Smooth muscle cell (in vitro differentiated cells): ENCODE measurements at regions not wholly inside any gene's neighbourhood (a gene's known extent, or its start where the extent isn't known, plus 50 kb on each side); places are given as distances from the start of the nearest gene placed in this dataset.

Experiments
- DNase-seq: peaks from one replicate; lab custom pipeline; 2025; ENCODE audit not compliant: unreplicated experiment; lab: John Stamatoyannopoulos, UW
- H2AFZ ChIP-seq: fragments of 200-600 bp; sonication (generic); 2 replicates; pipeline ENCODE4 v1.6.0; 2016; ENCODE audit warnings: antibody characterized with exemption, low read depth, mild to moderate bottlenecking
- H3F3A ChIP-seq: fragments of 200-600 bp; sonication (generic); 2 replicates; pipeline ENCODE4 v1.6.0; 2017; ENCODE audit warnings: antibody characterized with exemption, low read depth
- H3K27ac ChIP-seq: fragments of 200-600 bp; sonication (generic); 2 replicates; pipeline ENCODE4 v1.5.1; 2016; ENCODE audit warnings: low read depth, mild to moderate bottlenecking
- H3K27me3 ChIP-seq: fragments of 200-600 bp; sonication (generic); 2 replicates; pipeline ENCODE4 v1.6.1; 2016; ENCODE audit warnings: low read depth, mild to moderate bottlenecking
- H3K36me3 ChIP-seq: fragments of 200-600 bp; sonication (generic); 2 replicates; pipeline ENCODE4 v1.5.1; 2016; ENCODE audit warnings: low read depth
- H3K4me1 ChIP-seq: fragments of 200-600 bp; sonication (generic); 2 replicates; pipeline ENCODE4 v1.5.1; 2016; ENCODE audit warnings: low read depth
- H3K4me2 ChIP-seq: fragments of 200-600 bp; sonication (generic); 2 replicates; pipeline ENCODE4 v1.6.0; 2016; ENCODE audit warnings: mild to moderate bottlenecking
- H3K4me3 ChIP-seq: fragments of 200-600 bp; sonication (generic); 2 replicates; pipeline ENCODE4 v1.5.1; 2016; ENCODE audit warnings: mild to moderate bottlenecking
- H3K79me2 ChIP-seq: fragments of 200-600 bp; sonication (generic); 2 replicates; pipeline ENCODE4 v1.6.0; 2016; ENCODE audit warnings: low read depth, mild to moderate bottlenecking
- H3K9ac ChIP-seq: fragments of 200-600 bp; sonication (generic); 2 replicates; pipeline ENCODE4 v1.6.0; 2016; ENCODE audit warnings: low read depth
- H3K9me3 ChIP-seq: fragments of 200-600 bp; sonication (generic); replicated peaks from 2 replicates; pipeline ENCODE4 v1.5.1; 2016; ENCODE audit warnings: low read depth
- H4K20me1 ChIP-seq: fragments of 200-600 bp; sonication (generic); 2 replicates; pipeline ENCODE4 v1.6.0; 2016; ENCODE audit warnings: low read depth
- WGBS: methylation state at CpG from one replicate; pipeline ENCODE4 v1.1.7; 2016; ENCODE audit warnings: low lambda C conversion rate; 5-methylcytosine and 5-hydroxymethylcytosine counted together
- TF ChIP-seq, protein P1 (sequence below): fragments of 200-600 bp; sonication (generic); IDR thresholded peaks from 2 replicates; pipeline ENCODE4 v1.5.1; 2017; ENCODE audit warnings: borderline replicate concordance, mild to moderate bottlenecking, antibody characterized with exemption; ENCODE audit not compliant: insufficient read depth, poor library complexity, severe bottlenecking

DNA sequence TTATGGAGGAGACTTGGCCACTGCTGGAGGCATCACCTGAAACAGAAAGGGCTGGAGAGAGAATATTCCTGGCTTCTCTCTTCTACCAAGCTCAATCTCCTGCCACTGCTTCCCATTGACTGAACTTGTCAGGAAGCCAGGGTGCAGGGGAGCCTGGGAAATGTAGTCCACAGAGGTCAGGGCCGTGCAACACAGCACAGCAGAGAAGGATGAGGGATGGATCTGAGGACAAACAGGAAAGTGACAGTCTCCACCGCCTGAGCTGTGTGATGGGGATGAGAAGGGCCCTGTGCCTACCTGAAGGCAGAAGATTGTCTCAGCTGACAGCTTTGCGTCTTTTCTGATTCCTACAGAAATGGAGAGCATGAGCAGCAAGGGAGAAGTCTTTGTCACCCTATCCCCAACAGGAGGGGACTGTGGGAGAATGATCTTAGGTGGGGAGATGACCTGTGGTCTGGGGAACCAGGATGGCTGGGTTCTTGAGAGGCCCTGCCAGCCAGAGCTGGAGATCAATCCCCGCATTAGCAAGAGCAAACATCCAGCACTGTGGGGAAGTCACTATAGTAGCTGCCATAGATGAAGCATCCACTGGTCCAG lies 114.2 kb downstream of the SNX5 start:
- 61% methylated on average over 4 of the region's 4 CpGs for WGBS
- no peaks in the 10 kb centered on the region for H3K4me1 ChIP-seq
- peak overlapping the region; percentile 64 for H2AFZ ChIP-seq
- no peaks in the 10 kb centered on the region for H4K20me1 ChIP-seq
- H3K4me3 ChIP-seq, result no peak overlapping the region
- no peaks in the 10 kb centered on the region for H3K79me2 ChIP-seq
- TF ChIP-seq, protein P1, sequence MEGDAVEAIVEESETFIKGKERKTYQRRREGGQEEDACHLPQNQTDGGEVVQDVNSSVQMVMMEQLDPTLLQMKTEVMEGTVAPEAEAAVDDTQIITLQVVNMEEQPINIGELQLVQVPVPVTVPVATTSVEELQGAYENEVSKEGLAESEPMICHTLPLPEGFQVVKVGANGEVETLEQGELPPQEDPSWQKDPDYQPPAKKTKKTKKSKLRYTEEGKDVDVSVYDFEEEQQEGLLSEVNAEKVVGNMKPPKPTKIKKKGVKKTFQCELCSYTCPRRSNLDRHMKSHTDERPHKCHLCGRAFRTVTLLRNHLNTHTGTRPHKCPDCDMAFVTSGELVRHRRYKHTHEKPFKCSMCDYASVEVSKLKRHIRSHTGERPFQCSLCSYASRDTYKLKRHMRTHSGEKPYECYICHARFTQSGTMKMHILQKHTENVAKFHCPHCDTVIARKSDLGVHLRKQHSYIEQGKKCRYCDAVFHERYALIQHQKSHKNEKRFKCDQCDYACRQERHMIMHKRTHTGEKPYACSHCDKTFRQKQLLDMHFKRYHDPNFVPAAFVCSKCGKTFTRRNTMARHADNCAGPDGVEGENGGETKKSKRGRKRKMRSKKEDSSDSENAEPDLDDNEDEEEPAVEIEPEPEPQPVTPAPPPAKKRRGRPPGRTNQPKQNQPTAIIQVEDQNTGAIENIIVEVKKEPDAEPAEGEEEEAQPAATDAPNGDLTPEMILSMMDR, result no peak
- no peaks in the 10 kb centered on the region for H3K9me3 ChIP-seq
- no peaks in the 10 kb centered on the region for H3K27me3 ChIP-seq
- no peak overlapping the region for H3K9ac ChIP-seq
- no peaks in the 10 kb centered on the region for H3K36me3 ChIP-seq
- no peak overlapping the region for H3K27ac ChIP-seq
- H3K4me2 ChIP-seq, result no peak overlapping the region
- no peak for DNase-seq
- no peaks in the 10 kb centered on the region for H3F3A ChIP-seq

DNA sequence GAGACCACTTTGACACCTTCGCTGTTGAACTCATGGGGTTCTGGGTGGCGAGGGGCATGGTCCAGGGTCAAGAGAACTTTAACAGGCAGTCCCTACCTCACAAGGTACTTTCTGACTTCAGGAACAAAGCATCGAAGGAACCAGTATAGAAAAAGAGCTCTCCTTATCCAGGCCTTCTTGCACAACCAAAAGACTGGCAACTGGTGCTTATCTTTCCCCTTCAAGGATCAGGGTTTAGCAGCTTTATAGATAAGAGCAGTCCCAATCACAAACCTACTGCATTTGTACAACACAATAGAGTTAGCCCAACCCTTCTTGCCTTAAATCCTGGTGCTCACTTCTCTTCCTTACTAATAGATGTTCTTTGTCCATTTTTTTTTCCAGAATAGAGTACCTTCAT lies 116.3 kb downstream of the SNX5 start:
- H3K79me2 ChIP-seq, result no peaks in the 10 kb centered on the region
- H3K4me2 ChIP-seq, result no peak overlapping the region
- no peaks in the 10 kb centered on the region for H3K4me1 ChIP-seq
- H4K20me1 ChIP-seq, result no peaks in the 10 kb centered on the region
- no peaks in the 10 kb centered on the region for H3K36me3 ChIP-seq
- no peaks in the 10 kb centered on the region for H3F3A ChIP-seq
- H2AFZ ChIP-seq, result peak overlapping the region; percentile 28
- H3K27me3 ChIP-seq, result no peaks in the 10 kb centered on the region
- no peak overlapping the region for H3K27ac ChIP-seq
- TF ChIP-seq, protein P1, result no peak
- 88% methylated on average over 3 of the region's 3 CpGs for WGBS
- H3K9ac ChIP-seq, result no peak overlapping the region
- no peak for DNase-seq
- no peaks in the 10 kb centered on the region for H3K9me3 ChIP-seq
- H3K4me3 ChIP-seq, result no peak overlapping the region

DNA sequence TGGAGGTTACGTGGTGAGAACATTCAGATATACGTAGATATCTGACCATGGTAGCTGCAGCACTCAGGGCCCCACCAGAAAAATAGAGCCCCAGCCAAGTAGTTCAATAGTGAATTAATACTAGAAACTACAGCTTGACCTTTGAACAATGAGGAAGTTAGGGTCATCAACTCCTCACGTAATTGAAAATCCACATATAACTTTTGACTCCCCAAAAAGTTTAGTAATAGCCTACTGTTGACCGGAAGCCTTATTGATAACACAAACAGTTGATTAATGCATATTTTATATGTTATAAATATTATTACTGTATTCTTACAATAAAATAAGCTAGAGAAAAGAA lies 117.9 kb downstream of the SNX5 start:
- H3K4me3 ChIP-seq, result no peak overlapping the region
- no peaks in the 10 kb centered on the region for H3K9me3 ChIP-seq
- H3K36me3 ChIP-seq, result no peaks in the 10 kb centered on the region
- no peaks in the 10 kb centered on the region for H3K27me3 ChIP-seq
- no peak overlapping the region for H2AFZ ChIP-seq
- no peaks in the 10 kb centered on the region for H3K4me1 ChIP-seq
- no peak for DNase-seq
- peak overlapping the region; percentile 24 for H3K4me2 ChIP-seq
- TF ChIP-seq, protein P1, result no peak
- H3K9ac ChIP-seq, result no peak overlapping the region
- H3K79me2 ChIP-seq, result no peaks in the 10 kb centered on the region
- H4K20me1 ChIP-seq, result no peaks in the 10 kb centered on the region
- 71% methylated on average over 4 of the region's 4 CpGs for WGBS
- H3K27ac ChIP-seq, result peak overlapping the region; percentile 83
- H3F3A ChIP-seq, result no peaks in the 10 kb centered on the region
